ENCODE measurements at regions not wholly inside any gene's neighbourhood (a gene's known extent, or its start where the extent isn't known, plus 50 kb on each side); places are given as distances from the start of the nearest gene placed in this dataset.

- TF ChIP-seq SNAI2 (CRISPR knock-in tag; IDR thresholded peaks at IDR 0.05) (no peak), PATZ1 (CRISPR knock-in tag; IDR thresholded peaks at IDR 0.05; ENCODE audit: borderline replicate concordance) (no peak), CREB5 (CRISPR knock-in tag; IDR thresholded peaks at IDR 0.05; ENCODE audit: low read depth) (no peak), TOX (CRISPR knock-in tag; IDR thresholded peaks at IDR 0.05; ENCODE audit: borderline replicate concordance) (no peak), CSDC2 (CRISPR knock-in tag; IDR thresholded peaks at IDR 0.05) (no peak), ARNTL (CRISPR knock-in tag; IDR thresholded peaks at IDR 0.05; ENCODE audit: borderline replicate concordance, low read depth) (no peak)
Observed at GRCh38 chr5:24142341-24142740, 502.4 kb downstream of the CDH10 start.

DNA sequence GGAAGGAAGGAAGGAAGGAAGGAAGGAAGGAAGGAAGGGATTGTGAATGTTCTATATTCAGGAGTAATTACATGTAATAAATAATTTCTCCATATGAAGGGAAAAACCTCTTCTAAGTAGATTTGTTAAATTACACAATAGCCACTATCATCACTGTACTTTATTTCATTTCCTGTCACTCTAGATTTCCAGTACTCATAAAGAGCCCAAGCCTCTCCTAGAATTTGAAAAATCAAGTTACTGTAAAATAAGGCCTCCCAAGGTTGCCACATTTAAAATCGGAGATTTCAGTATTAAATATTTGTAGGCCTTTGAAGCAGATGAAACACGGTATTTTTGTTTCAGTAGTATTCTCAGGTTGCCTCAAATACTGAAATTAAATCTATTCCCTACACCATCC, 499.0 kb downstream of the CDH10 start:
- TF ChIP-seq ZNF565 (CRISPR knock-in tag; conservative IDR thresholded peaks at IDR 0.05; ENCODE audit: low read depth) = no peak
- TF ChIP-seq SNAI2 (CRISPR knock-in tag; IDR thresholded peaks at IDR 0.05) = no peak
- TF ChIP-seq TOX (CRISPR knock-in tag; IDR thresholded peaks at IDR 0.05; ENCODE audit: borderline replicate concordance) = no peak
- no peak for TF ChIP-seq ZNF70 (CRISPR knock-in tag; IDR thresholded peaks at IDR 0.05)
- TF ChIP-seq OSR1 (CRISPR knock-in tag; IDR thresholded peaks at IDR 0.05) = no peak
- TF ChIP-seq CSRNP3 (CRISPR knock-in tag; IDR thresholded peaks at IDR 0.05) = no peak
- TF ChIP-seq GLIS3 (CRISPR knock-in tag; IDR thresholded peaks at IDR 0.05) = no peak
- no peak for TF ChIP-seq ZC3H10 (CRISPR knock-in tag; IDR thresholded peaks at IDR 0.05)
- no peak for TF ChIP-seq TSHZ2 (CRISPR knock-in tag; IDR thresholded peaks at IDR 0.05)
- TF ChIP-seq RARB (CRISPR knock-in tag; IDR thresholded peaks at IDR 0.05) = no peak
- TF ChIP-seq ARNTL (CRISPR knock-in tag; IDR thresholded peaks at IDR 0.05; ENCODE audit: borderline replicate concordance, low read depth) = no peak
- no peak for TF ChIP-seq ZFP30 (CRISPR knock-in tag; IDR thresholded peaks at IDR 0.05)
- no peak for TF ChIP-seq CREB5 (CRISPR knock-in tag; IDR thresholded peaks at IDR 0.05; ENCODE audit: low read depth)
- no peak for TF ChIP-seq BACH2 (CRISPR knock-in tag; IDR thresholded peaks at IDR 0.05; ENCODE audit: borderline replicate concordance)
- TF ChIP-seq ESRRG (CRISPR knock-in tag; IDR thresholded peaks at IDR 0.05) = no peak
- TF ChIP-seq ZFP3 (CRISPR knock-in tag; IDR thresholded peaks at IDR 0.05) = no peak
- ATAC-seq = no peak

More at GRCh38 chr5:24142341-24142740, 502.4 kb downstream of the CDH10 start:
- ATAC-seq = no peak

GRCh38 chr5:24161559-24161958, 483.2 kb downstream of the CDH10 start:
- ATAC-seq = no peak
- no peak for TF ChIP-seq RARB (CRISPR knock-in tag; IDR thresholded peaks at IDR 0.05)
- TF ChIP-seq PATZ1 (CRISPR knock-in tag; IDR thresholded peaks at IDR 0.05; ENCODE audit: borderline replicate concordance) = no peak
- no peak for TF ChIP-seq ZNF70 (CRISPR knock-in tag; IDR thresholded peaks at IDR 0.05)
- no peak for TF ChIP-seq GLIS3 (CRISPR knock-in tag; IDR thresholded peaks at IDR 0.05)
- no peak for TF ChIP-seq TOX (CRISPR knock-in tag; IDR thresholded peaks at IDR 0.05; ENCODE audit: borderline replicate concordance)
- TF ChIP-seq ISL1 (CRISPR knock-in tag; IDR thresholded peaks at IDR 0.05) = no peak
- TF ChIP-seq ESRRG (CRISPR knock-in tag; IDR thresholded peaks at IDR 0.05) = no peak
- TF ChIP-seq, protein P1, sequence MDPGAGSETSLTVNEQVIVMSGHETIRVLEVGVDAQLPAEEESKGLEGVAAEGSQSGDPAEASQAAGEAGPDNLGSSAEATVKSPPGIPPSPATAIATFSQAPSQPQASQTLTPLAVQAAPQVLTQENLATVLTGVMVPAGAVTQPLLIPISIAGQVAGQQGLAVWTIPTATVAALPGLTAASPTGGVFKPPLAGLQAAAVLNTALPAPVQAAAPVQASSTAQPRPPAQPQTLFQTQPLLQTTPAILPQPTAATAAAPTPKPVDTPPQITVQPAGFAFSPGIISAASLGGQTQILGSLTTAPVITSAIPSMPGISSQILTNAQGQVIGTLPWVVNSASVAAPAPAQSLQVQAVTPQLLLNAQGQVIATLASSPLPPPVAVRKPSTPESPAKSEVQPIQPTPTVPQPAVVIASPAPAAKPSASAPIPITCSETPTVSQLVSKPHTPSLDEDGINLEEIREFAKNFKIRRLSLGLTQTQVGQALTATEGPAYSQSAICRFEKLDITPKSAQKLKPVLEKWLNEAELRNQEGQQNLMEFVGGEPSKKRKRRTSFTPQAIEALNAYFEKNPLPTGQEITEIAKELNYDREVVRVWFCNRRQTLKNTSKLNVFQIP (CRISPR knock-in tag; IDR thresholded peaks at IDR 0.05; ENCODE audit: borderline replicate concordance, low read depth) = no peak
- TF ChIP-seq PPARA (CRISPR knock-in tag; IDR thresholded peaks at IDR 0.05; ENCODE audit: borderline replicate concordance) = no peak
- no peak for TF ChIP-seq OSR1 (CRISPR knock-in tag; IDR thresholded peaks at IDR 0.05)
- no peak for TF ChIP-seq ZNF8 (CRISPR knock-in tag; IDR thresholded peaks at IDR 0.05)

Data from SK-N-SH treated with all-trans-retinoic acid at 6 μM for 48 hours (cell line).